ENCODE measurements at regions not wholly inside any gene's neighbourhood (a gene's known extent, or its start where the extent isn't known, plus 50 kb on each side); places are given as distances from the start of the nearest gene placed in this dataset.
"Not testable (repeated sequence)": the region's sequence is repeated elsewhere in the genome, so short reads cannot be mapped to it uniquely, and the experiment has no call there.

DNA sequence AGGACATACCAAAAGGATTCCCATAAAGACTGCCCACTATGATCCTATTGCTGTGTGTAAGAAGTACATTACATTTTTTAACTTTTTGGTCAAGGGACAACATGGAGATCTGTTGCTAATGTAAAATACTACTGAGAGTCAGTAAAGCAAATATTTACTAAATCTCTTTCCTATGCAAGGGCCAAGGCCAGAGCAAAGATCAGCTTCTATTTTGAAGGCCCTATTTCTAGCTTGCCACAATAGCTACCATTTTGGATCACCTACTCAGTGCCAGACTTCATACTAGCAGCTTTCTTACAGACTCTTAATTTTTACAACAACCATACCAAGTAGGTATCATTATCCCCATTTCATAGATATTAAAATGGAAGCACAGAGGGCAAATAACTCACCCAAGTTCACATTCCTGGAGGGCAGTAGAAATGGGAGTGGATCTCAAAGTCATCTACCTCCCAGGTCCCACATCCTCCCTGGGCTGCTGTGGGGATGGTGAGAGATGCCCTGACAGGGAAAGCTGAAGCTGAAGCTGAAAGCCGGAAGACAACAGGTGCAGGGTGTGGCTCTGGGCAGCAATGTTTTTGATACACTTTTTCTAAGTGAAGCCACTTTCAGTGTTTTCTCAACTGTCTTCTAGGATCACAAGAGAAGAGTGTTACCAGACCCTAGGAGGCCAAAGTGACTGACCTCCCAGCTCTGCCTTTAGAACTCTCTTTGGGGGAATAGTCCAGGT is 321.2 kb downstream of the UBE3D start:
- no peak for DNase-seq

GRCh38 chr6:82750556-82750955 is 315.1 kb downstream of the UBE3D start:
- no peak for DNase-seq

GRCh38 chr6:82751718-82752117 is 313.9 kb downstream of the UBE3D start:
- no peak for DNase-seq

DNA sequence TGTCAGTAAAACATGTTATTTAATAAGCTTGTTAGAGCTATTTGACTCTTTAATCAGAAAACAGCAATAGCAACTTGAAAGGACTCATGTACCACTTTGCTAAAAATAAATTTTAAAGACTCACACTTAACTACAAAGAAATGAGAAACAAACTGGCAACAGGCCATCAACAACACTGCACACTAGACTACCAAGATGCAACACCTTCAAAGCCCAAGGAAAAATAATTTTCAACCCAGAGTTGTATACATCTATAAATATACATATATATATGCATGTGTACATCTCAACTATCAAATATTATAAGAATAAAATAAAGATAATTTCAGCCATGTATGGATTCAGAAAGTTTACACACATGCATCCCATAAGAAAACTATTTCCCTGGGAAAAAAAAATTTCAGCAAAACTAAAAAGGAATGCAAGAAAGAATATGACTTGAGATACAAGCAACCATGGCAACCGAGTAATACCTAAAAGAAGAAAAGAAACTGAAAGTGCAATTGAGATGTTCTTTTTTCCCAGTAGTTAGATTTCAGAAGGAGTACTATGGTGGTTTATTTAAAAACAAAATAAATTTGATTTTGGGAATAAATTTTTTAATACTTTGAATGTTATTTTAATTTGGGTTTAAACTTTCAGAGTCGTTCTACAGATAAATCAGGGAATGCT is 303.8 kb downstream of the UBE3D start:
- DNase-seq, result no peak

GRCh38 chr6:82766476-82766875 is 299.2 kb downstream of the UBE3D start:
- no peak for DNase-seq

DNA sequence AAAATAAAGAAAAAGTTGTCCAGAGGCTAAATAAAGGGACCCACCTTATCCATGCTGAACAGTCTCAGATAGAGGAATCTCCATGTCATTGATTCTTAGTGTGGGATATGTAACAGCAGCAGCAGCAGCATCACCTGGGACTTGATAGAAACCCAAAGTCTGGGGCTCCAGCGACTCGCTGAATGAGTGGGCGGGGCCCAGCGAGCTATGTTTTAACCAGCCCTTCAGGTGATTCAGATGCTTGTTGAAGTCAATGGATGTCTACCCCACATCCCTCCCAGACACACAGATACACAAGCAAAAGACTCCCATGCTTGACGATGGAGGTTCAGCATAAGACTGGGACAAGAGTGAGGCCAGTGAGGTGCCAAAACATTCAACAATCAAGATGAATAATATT is 298.6 kb downstream of the UBE3D start:
- no peak for DNase-seq

GRCh38 chr6:82767447-82767846 is 298.2 kb downstream of the UBE3D start:
- no peak for DNase-seq

DNA sequence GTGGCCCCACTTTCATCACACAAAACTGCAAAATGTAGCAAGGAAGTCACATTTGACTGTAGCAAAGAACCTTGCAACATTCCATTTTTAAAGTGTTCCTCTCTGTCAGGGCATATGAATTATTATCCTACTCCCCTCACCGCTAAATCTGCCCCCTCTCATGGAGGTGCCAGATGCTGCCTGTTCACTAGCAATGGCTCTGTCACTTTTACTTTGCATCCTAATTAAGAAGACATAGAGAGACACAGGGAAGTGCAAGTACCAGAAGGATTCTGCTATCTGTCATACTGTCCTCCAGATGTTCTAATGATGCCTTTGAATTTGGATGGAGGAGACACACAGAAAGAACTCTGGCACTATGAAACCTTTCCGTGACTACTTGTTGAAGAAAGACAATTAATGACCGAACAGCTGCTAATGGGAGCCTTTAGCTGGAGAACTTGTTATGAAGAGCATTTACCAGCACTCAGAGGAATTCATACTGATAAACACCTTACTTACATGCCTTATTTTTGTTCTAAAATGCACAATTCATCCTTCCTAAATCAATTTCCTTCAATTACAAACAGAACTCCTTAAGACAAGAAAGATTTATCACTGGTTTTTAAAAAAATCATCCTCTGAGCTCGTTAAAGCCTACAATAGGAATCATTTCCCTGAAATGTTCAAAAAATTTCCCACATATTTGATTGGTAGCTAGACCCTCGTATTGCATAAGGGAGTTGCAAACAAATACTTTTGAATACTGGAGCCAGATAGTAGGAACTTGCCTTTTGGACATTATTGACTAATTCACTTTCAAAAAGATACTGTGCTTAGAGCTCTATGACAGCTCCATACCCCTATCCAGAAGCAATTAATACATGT is 292.6 kb downstream of the UBE3D start:
- DNase-seq, result no peak

- no peak for DNase-seq
These were observed 290.3 kb downstream of the UBE3D start for GRCh38 chr6:82775361-82775760.

DNA sequence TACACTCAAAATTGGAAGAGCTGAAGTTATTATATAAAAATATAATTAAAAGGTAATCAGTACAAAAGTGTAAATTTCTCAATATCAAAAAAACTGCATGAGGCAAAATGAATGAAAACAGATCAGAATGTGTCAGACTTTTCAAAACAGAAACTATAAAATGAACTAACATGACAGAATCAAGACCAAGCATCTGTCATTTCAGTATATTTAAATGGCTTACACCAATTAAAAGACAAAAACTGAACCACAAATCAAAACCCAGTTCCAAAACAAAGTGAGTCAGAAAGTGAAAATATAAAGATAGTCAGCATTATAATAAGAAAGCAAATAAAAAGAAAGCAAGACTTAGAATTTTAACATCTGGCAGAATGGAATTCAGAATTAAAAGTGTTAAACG is 289.7 kb downstream of the UBE3D start:
- no peak for DNase-seq

DNA sequence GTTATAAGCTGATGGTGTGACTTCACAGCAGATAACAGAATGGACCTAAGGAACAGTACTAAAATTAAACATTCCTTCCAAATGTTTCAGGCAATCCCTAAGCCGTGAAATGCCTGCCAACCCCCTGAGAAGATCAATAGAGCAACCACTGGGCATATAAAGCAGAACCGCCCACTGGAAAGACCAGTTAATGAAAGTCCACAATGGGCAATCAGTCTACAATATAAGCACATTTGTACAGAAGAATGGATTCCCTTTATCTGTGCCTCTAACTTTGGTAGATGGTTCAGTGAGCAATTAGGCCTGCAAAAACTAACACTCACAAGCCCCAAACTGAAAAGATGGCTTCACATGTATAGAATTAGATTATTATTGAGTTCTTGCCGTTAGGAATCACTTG is 286.6 kb downstream of the UBE3D start:
- DNase-seq, result no peak

DNA sequence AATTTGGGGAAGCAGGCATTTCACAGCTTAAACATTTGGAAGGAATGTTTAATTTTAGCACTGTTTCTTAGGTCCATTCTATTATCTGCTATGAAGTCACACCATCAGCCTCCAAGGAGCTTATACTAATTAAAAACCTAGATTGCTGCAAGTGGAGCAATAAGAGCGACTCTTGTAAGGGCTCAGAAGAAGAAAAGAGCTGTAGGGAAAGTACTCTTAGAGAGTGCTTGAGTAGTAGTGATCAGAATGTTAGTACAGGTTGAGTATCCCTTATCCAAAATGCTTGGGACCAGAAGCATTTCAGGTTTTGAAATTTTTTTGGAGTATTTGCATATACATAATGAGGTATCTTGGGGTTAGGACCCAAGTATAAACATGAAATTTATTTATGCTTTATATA is 285.3 kb downstream of the UBE3D start:
- no peak for DNase-seq

DNA sequence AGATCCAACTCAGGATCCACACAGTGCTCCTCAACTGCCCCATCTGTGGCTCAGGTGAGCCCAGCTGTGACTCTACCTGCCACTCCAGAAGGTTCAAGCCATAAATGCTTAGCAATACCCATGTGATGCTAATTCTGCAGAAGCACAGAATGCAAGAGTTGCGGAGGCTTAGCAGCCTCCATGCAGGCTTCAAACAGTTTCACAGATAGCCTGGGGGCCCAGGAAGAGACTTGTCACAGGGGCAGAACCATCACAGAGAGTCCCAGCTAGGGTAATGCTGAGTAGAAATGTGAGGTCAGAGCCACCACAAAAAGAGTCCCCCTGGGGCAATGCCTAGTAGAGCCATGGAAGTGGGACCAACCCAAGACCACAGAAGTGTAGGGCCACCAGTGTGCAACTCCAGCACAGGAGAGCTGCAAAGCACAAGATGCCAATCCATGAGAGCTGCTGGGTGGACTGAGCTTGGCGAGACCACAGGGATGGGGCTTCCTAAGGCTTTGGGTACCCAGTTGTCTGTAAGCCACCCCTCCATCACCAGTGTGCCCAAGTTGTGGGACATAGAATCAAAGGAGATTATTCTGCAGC is 283.9 kb downstream of the UBE3D start:
- DNase-seq, result no peak

DNA sequence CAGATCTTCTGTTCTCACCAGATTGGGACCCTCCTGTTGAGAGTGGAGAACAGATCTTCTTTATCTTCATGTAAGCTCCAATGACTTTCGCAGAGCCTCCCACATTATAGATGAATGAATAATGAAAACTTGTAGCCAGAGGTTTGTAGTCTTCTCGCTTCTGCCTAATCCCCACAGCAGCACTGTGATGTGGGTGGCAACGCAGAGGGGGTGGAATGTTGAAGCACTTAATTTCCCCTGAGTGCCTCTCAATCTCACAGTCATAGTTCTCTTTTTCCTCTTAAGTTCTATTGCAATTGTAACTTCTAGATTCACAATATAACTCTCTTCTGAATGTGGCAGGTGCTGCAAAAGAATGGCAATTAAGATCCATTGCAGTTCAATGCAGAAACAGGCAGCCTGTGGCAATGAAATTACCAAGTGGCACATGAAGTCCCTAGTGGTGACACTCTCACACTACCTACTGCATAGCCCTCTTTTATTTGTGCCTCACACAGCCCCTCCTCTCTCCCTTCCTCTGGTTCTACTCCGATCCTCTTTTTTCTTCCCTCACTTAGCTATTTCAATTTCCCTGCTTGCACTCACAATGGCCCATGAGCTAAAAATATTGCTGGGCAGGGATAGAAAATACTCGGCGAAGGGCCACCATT is 281.9 kb downstream of the UBE3D start:
- DNase-seq, result no peak

DNA sequence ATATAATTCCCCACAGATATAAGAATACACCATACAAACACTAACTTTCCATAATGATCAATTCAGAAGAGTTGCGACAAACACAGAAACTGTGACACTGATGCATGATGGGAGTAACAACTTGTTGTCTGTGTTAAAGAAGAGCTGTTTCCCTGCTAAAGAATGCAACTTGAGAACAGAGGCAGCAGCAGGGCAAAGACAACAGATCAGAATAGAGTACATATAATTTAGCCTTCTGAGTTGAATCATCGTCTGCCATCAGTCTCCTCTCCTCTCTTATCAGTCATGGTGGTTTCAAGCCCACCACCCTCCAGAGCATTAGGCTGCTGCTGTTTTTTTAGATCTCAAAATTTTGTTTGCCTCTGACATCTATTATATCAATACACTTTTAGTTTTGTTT is 280.4 kb downstream of the UBE3D start:
- DNase-seq, result no peak

DNA sequence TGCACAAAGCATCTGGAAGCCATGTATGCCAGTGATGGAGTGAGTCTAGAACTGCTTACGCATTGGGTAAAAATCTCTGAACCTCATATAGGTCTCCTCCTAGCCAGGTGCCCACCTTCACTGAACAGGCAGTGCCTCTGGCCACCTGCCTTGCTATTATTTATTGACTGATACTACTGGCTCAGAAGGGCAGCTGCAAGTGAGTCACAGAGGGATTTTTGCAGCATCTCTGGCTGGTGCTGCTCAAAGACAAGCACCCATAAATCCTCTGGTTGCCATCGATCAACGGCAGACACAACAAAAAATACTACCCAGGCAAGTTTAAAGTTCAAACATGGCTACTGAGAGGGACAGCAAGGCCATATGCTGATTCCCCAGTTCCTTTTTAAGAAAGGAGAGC is 279.4 kb downstream of the UBE3D start:
- DNase-seq, result no peak

- no peak for DNase-seq
These were observed 269.7 kb downstream of the UBE3D start for GRCh38 chr6:82795940-82796339.

DNA sequence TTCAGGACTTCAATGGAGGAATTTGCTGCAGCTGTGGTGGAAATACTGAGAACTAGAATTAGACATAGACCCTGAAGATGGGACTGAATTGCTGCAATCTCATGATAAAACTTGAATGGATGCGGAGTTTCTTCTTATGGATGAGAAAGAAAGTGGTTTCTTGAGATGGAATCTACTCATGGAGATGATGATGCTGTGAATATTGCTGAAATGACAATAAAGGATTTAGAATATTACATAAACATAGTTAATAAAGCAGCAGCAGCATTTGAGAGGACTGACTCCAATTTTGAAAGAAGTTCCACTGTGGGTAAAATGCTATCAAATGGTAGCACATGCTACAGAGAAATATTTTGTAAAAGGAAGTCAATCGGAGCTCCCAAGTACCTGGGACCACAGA is 264.6 kb downstream of the UBE3D start:
- no peak for DNase-seq

DNA sequence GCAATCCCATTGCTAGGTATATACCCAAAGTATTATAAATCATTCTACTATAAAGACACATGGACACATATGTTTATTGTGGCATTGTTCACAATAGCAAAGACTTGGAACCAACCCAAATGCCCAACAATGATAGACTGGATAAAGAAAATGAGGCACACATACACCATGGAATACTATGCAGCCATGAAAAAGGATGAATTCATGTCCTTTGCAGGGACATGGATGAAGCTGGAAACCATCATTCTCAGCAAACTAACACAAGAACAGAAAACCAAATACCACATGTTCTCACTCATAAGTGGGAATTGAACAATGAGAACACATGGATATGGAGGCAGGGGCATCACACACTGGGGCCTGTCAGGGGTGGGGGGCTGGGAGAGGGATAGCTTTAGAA is 249.4 kb downstream of the UBE3D start:
- DNase-seq, result not testable (repeated sequence)

DNA sequence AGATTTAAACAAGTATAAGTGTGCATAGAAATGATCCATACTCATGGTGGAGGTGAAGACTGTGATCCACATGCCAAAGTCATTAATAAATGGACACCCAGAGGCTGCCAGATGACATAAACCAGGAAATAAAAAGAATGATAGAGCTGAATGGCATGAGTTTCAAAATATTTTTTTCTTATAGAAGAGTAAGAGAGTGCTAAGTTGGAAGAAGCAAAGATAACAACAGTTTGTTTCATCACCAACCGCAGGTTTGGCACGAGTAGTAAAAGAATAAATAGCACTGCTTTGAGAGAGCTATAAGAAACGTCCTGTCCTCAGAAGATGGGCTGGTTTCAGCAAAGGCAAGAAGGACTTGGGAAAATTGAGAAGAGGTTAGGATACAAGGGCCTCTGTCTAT is 246.9 kb downstream of the UBE3D start:
- DNase-seq, result no peak

DNA sequence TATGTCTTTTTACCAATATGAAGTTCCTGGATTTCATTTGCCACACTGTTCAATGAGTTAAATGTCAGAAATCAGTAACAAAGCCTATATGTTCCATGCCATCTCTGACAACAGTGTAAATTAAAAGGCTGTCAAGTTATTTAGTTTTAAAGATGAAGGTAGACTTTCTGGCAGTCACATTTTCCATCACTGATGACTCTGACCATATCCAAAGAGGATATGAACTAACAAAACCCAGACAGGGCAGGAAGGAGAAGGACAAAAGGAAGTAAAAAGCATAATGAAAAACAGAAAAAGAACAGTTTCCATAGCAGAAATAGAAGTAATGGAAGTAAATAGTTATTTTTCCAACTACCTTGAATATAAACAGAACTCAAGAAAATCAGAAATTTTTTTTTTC is 242.3 kb downstream of the UBE3D start:
- no peak for DNase-seq

- no peak for DNase-seq
These were observed 232.8 kb downstream of the UBE3D start for GRCh38 chr6:82832811-82833210.

DNA sequence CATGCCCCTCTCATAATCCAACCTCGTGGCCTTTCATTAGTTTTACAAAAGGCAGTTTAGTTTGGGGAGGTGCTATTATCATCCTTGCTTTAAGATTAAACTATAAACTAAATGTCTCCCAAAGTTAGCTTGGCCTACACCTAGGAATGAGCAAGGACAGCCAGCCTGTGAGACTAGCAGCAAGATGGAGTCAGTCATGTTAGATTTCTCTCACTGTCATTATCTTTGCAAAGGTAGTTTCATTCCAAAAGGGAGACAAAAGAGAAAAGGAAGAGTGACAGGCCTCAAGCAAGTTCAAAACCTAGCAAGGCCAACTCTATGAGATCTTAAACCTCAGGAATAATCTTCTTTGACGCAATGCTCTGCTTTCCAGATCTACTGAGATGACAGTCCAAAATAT is 232.2 kb downstream of the UBE3D start:
- no peak for DNase-seq
